ENCODE measurements at regions not wholly inside any gene's neighbourhood (a gene's known extent, or its start where the extent isn't known, plus 50 kb on each side); places are given as distances from the start of the nearest gene placed in this dataset.

- H3K4me3 ChIP-seq (ENCODE audit: insufficient read depth, low read depth, low read length): no peak overlapping the region
- H3K36me3 ChIP-seq (replicated peaks; ENCODE audit: control insufficient read depth, insufficient read depth, low read length): no peaks in the 10 kb centered on the region
- no peaks in the 10 kb centered on the region for H3K27me3 ChIP-seq (ENCODE audit: control insufficient read depth, insufficient read depth, low read length)
- DNase-seq: peak; percentile 47
These were observed 50.1 kb upstream of the SMOC2 start for GRCh38 chr6:168390749-168391420.
